GM19397 (cell line): ENCODE measurements at regions not wholly inside any gene's neighbourhood (a gene's known extent, or its start where the extent isn't known, plus 50 kb on each side); places are given as distances from the start of the nearest gene placed in this dataset.

Experiments
- ATAC-seq: cut with Tn5 transposase; IDR thresholded peaks from one replicate; pipeline ENCODE4 v1.9.1; 2021; ENCODE audit warnings: mild to moderate bottlenecking, moderate library complexity; ENCODE audit not compliant: unreplicated experiment

DNA sequence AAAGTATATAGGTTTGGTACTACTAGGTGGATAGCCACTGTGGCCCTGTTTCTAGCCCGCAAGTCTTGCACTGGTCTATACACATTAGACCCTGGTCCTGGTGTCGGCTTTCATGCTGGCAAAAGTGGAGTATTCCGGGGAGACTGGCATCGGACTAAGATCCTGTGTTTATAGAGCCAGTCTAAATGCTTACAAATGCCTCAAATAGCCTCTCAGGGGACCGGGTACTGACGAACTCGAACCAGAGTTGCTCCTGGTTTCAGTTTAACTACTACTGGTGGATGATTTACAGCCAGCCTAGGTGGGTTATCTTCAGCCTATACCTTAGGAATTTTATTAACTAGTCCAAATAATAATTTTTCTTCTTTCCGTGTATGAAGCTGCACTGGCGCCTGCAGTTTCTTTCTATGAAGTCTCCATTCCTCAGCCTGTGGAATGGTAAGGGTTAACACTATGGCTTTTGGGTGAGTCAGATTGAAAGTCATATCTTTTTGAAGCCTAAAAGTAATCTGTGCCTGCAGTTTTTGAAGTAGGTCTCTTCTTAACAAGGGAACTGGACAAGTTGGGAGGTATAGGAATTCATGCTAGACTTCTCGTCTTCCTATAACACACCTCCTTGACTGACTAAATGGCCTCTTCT lies 51.3 kb downstream of the OR10H4 start:
- ATAC-seq = no peak

DNA sequence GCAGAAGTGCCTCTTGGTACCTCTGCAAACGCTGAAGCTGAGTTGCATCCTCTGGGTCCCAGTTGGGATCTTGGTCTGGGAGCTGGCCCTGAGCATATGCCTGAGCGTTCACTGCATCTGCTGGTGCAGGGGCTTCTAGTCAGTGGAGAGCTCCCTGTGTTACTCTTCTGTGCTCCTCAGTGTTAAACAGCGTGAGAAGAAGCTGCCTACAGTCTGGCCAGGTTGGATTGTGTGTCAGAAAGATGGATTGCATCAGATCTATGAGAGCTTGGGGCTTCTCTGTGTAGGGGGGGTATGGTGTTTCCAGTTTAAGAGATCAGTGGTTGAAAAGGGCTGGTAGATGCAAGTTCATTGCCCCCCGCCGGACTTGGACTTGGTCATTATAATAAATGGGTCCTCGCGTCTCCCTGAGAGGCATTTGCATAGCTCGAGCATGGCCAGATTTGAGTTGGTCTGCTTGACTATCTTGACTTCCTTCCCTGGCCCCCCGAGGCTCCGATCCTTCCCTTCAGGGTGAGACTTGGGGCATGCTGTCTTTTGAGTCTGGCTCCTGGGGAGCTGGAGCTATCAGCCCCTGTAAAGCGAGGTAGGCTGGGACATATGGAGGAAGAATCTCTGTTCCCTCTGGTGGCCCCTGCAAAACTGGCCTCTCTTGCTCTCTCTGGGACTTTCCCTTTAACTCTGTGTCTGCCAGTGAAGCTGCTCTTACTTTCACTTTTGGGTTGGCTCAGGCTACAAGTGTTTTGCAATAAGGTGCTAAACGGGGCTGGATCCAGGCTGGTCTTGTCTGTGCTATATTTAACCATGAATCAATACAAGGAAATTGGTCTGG lies 52.9 kb downstream of the OR10H4 start:
- ATAC-seq = peak; percentile 63

DNA sequence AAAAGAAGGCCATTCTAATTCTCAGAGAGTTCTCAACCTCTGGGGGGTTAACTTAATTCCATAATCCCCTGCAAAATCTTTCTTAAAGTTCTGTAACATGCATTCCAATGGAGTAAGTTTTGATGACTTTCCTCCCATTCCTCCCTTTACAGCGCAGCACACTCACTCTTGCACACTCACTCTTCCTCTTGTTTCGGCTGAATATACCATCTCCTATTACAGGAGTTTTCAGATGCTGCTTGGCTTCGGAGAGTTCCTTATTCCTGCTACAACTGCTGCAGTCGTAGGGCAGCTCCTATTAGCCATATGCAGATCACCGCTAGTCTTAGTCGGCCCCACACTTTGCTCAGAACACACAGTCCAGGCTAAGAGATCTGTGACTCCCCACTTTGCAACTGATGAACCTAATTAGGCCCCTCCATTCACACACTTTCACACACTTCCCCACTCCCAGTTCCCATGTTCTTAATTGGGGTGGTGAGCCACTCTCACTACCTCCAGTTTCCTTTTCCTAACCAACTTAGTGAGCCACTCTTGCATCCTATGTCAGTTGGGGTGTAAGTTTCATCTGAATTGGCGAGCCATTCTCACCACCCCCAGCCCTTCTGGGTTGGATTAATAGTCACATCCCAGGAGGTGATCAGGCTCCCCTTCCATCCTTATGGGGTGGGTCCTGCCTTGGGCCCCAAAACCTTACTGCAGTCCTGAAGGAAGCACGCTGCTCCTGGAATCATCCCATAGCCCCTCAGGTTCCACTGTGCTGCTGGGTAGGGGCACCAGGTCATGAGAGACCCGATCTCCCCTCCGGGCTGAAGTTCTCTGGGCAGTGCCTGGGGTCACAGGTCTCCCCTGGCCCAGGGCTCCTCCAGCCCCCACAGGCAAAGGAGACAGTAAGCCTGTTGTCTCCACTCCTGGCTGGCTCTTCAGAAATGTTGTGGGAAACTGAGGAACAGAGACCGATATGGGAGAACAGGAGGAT lies 53.9 kb downstream of the OR10H4 start:
- no peak for ATAC-seq

DNA sequence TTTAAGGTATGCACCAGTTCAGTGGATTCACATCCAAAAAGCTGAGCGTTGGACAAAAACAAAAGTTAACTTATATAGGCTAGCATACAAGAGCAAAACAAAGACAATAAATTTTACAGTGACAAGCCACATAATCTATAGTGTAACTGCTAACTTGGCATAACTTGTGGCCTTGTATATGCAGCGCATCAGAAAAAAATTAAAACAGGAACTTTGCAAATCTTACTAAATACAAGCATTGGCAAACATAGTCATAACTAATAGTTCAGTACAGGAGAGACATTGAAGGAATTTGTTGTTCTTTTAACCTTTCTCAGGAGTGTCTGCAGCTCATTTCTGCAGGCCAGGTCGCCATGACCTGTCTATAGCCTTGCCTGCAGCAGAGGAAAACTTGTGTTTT lies 54.6 kb downstream of the OR10H4 start:
- ATAC-seq = no peak

DNA sequence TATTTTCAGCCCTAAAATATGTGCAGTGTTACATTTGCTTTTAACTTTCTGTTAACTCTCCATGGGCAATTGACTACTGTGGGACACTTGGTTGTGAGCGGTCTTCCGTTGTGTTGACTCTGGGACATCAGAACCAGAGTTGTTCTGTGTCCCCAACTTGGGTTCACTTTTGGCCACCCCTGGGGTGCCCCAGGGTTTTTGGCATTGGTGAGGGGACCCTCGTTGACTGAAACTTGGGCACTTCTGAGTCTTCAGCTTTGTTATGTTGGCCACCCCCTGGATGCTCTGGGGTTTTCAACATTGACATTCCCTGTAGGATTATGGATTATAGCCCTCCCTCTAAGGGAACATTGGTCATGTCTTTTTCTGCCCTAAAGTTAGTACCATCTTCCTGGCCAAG lies 57.1 kb downstream of the OR10H4 start:
- ATAC-seq = no peak

DNA sequence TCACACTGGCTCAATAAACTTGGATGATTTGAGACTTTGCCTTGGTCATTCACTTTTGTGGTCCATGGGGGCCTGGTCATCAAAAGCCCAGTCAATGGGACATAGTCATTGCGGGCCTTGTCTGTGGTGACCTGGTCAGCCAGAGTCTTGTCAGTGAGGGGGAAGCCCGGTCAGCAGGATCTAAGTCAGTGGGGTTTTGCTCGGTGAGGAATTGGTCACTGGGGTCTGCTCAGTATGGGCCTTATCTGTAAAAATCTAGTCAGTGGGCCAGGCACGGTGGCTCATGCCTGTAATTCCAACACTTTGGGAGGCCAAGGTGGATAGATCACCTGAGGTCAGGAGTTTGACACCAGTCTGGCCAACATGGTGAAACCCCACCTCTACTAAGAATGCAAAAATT lies 63.7 kb upstream of the TPM4 start:
- ATAC-seq = no peak

DNA sequence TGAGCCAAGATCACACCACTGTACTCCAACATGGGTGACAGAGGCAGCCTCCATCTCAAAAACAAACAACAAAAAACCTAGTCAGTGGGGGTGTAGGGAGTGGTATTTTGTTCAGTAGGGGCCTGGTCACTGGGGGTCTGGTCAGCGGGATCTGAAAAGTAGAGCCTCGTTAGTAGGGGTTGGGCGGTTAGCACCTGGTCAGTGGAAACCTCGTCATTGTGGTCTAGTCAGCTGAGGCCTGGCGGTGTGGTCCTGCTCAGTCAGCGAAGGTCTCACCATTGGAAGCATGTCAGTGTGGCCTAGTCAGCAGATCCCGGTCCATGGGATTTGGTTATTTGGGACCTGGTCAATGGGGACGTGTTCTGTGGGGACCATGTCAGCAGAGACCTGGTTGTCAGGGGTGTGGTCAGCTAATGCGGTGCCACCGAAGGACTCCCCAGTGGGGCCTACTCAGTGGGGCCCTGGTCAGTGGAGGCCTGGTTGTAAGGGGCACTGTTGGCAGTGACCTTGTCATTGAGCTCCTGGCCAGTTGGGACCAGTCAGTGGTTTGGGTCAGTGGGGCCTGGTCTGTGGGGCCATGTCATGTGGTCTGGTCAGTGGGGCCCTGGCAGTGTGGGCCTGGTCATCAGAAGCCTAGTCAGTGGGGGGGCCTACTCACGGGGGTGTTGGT lies 63.0 kb upstream of the TPM4 start:
- ATAC-seq = no peak

DNA sequence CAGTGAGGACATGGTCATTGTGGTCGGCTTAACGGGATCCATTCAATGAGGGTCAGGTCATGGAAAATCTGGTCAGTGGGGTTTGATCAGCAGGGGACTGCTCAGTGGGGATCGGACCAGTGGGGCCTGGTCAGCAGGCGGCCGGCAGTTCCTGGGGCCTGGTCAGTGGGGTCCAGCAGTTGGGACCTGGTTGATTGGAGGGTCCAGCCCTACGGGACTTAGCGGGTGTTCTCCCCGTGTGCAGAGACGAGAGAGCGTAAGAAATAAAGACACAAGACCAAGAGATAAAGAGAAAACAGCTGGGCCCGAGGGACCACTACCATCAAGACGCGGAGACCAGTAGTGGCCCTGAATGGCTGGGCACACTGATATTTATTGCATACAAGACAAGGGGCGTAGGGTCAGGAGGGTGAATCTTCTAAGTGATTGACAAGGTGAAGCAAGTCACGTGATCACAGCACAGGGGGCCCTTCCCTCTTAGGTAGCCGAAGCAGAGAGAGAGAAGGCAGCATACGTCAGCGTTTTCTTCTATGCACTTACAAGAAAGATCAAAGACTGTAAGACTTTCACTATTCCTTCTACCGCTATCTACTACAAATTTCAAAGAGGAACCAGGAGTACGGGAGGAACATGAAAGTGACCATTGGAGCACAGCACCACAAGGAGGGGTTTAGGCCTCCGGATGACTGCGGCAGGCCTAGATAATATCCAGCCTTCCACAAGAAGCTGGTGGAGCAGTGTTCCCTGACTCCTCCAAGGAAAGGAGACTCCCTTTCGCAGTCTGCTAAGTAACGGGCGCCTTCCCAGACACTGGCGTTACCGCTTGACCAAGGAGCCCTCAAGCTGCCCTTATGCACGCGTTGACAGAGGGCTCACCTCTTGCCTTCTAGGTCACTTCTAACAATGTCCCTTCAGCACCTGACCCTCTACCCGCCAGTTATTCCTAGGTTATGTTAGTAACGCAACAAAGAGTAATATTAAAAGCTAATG lies 62.1 kb upstream of the TPM4 start:
- no peak for ATAC-seq

DNA sequence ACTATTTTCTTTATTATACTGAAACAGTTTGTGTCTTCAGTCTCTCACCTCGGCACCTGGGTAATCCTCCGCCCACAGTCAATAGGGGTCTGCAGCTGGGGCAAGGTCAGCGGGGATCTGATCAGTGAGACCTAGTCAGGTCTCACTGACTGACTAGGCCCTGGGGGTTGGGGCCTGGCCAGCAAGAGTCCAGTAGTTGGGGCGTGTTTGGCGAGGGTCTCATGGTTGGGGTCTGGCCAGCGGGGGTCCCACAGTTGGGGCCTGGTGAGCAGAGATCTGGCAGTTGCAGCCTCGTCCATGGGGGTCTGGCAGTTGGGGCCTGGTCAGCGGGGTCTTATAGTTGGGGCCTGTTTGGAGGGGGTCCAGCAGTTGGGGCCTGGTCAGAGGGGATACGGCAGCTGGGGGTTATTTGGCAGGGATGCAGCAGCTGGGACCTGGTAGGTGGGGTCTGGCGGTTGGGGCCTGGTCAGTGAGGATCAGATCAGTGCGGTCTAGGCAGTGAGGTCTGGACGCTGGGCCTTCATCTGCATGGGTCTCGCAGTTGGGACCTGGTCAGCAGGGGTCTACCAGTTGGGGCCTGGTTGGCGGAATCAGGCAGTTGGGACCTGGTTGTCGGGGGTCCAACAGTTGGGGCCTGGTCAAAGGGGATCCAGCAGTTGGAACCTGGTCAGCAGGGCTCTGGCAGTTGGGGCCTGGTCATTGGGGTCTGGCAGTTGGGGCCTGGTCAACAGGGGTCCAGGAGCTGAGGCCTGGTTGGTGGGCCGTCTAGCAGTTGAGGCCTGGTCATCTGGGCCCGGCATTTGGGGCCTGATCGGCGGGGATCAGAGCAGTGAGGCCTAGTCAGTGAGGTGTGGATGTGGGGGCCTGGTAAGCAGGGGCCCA lies 61.1 kb upstream of the TPM4 start:
- ATAC-seq = no peak

DNA sequence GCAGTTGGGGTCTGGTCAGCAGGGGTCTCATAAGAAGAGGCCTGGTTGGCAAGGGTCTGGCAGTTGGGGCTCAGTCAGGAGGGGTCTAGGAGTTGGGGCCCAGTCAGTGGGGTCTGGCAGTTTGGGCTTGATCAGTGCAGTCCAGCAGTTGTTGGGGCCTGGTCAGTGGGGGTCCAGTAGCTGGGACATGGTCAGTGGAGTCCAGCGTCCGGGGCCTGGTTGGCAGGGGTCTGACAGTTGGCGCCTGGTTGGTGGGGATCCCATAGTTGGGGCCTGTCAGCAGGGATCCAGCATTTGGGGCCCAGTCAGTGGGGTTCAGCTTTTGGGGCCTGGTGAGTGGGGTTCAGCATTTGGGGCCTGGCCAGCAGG lies 60.5 kb upstream of the TPM4 start:
- ATAC-seq = no peak

DNA sequence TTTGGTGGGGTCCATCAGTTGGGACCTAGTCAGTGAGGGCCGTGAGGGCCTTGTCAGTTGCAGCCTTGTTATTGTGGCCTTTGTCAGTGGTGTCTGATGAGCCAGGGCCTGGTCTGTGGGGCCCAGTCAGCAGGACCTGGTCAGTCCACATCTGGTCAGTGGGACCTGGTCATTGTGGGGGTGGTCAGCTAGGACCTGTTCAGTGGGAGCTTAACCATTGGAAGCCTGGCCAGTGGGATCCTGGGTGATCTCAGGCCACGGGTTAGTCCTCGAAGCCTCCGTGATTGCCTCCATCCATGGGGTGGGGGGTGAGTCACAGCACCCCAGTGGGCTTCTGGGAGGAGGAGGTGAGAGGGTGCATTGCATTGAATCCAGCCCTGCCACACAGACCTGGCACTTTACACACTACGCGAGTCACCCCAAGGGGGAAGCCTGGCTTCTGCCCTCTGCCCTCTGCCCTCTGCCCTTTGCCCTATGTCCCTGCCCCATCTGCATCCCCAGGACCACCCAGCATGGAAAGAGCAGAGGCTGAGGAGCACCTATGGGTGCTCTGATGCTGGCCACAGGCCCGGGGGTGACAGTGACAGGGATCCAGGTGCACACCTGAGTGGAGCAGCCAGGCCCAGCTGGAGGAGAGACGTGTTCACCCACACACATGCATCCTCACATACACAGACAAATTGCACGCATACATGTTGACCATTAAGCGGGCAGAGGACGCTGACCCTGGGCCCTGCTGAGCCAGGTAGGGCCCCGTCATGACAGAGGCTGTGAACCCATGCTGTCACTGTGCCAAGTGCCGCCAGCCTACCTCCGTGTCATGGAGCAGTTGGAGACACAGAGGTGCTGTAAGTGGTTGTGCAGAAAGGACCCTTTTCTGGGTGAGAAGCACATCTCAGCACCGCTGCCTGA lies 59.8 kb upstream of the TPM4 start:
- ATAC-seq = no peak

DNA sequence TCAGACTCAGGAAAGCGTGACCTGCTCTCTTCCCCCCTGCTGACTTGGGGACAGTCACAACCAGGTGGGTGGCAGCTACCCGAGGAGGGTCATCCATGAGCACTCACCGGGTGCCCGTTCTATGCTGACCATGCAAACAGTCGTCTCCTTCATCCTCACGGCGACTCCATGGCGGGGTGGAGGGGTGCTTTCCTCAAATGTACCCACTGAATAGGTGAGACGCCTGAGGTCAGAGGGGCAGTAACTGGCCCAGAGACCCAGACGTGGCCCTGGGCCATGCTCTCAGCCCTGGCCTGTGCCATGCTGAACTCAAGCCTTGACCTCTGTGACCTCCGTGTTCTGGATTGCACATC lies 59.2 kb upstream of the TPM4 start:
- ATAC-seq = no peak

DNA sequence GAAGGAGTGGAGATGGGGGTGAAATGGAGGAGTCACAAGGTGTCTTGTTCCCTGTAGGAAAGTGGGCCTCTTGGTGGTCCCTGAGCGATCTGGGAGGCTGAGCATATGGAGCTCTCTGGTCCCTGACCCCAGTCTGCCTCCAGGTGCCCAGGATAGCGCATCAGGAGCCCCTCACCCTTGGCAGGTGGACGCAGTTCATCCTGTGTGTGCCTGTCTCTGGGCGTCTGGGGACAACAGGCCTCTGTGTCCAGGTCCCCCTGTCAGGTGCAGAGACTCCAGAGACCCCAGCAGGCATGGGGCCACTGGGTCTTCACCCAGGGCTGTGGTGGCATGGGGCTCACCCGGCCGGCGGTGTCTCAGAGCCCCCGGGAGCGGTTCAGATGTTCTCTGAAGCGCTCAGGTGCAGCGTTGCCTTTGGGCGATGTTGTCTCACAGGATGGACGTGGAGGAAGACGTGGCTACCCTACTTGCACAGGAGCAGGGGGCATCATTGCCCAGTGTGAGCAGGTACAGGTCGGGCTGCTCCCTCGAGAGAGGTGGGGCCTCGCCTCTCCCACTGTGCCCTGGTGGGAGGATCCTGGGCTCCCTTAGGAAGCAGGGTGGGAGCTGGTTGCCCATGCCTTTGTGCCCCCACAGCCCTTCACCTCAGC lies 58.1 kb upstream of the TPM4 start:
- ATAC-seq = no peak

DNA sequence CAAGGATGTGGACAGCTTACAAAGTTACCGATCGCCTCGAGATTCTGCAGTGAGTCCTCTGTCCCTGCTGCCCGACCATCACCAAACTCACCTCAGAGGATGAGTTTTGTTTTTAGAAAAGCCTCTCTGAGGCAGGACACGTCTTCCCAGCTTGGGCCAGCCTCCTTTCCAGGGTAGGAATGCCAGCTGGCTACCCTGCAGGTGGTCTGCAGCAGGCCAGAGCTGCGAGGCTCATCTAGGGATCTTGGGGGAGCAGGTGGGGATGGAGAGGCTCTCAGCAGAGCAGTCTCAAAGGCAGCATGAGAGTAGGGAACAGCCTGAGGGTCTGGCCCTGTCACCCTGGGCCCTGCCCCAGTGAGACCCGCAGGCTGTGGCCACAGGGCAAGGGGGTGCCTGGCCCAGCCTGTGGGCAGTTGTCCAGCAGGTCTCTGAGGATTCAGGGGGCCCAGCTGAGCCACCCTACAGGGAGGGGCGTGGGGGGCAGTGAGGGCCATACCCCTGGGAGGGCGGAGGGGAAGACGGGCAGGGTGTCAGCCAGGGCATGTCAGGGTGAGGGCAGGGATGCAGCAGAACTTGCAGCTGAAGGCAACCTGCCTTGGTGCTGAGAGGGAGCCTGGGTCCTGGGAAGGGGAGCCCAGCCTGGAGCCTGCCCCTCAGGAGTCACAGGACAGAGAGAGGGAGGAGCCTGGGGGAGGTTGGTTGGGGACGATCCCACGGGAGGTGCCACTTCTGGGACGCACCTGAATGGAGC lies 57.3 kb upstream of the TPM4 start:
- no peak for ATAC-seq

DNA sequence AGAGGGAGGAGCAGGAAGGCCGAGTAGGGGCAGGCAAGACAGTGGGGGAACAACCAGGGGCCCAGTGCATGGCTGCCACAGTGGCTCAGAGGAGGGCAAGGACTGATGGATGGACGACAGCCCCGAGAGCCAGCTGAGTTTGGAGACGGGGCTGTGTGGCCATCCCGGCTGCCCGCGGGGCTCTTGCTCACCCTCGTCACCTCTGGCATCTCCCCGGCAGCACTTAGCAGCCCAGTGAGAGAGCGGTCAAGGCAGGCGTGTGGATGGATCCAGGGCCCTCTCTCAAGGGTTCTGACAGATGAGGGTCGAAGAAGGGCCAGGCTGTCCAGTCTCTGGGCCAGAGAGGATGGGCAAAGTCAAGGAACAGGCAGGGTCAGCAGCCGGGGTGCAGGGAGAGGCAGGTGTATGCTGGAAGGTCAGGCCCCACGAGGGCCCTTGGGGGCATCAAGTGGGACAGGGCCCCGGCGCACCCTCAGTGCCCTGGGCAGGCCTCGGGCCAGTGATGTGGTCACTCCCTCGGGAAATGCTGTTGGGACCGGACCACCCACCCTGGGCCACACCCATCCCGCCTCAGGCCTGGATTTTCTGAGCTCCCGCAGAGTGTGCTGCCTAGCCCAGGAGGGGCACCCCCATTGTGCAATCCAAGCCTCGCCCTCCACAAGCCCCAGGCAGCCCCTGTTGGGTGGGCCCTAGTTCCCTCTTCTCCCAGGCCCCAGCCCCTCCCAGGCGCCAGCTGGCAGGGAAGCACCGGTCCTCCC lies 56.4 kb upstream of the TPM4 start:
- ATAC-seq = no peak

DNA sequence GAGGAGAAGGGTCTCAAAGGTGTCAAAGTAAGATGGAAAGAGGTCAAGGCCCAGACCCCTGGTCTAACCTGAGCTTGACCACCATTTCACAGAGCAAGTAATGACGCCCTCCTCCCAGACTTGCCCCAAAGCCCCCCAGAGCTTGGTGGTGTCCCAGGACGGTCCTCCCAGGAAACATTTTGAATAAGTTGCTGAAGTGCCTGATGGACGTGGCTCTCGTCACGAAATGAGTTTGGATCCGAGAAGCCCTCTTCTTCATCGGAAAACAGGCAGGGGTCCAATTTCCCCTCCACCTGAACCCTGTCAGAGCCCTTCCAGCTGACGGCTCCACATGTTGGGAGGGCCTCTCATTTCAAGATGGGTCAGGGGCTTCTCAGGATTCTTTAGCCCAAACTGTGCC lies 54.5 kb upstream of the TPM4 start:
- ATAC-seq = no peak
